Calu3 (cell line): ENCODE measurements at regions not wholly inside any gene's neighbourhood (a gene's known extent, or its start where the extent isn't known, plus 50 kb on each side); places are given as distances from the start of the nearest gene placed in this dataset.

Experiments
- BruUV-seq: library from RNA; stranded (reverse); fragments of 400-500 nt; replicated peaks from 2 replicates; lab custom pipeline; 2021; lab: Mats Ljungman, UMichigan
- CTCF ChIA-PET: fragments of 300-600 bp; sonication (Branson Sonifier 250); formaldehyde crosslinking; loops from one replicate; lab custom pipeline; 2022; ENCODE audit warnings: antibody characterized with exemption; lab: Charles Lee
- DNase-seq: peaks from one replicate; pipeline ENCODE4 v3.0.0; 2022
- H3K27ac Mint-ChIP-seq: one replicate; pipeline ENCODE4 v1.8.0; 2022; ENCODE audit warnings: mixed read lengths; ENCODE audit not compliant: unreplicated experiment
- H3K27me3 Mint-ChIP-seq: one replicate; pipeline ENCODE4 v1.8.0; 2022; ENCODE audit warnings: mixed read lengths; ENCODE audit not compliant: unreplicated experiment
- H3K36me3 Mint-ChIP-seq: one replicate; pipeline ENCODE4 v1.8.0; 2022; ENCODE audit warnings: mild to moderate bottlenecking, moderate library complexity, mixed read lengths; ENCODE audit not compliant: insufficient read depth, unreplicated experiment
- H3K4me1 Mint-ChIP-seq: one replicate; pipeline ENCODE4 v1.8.0; 2022; ENCODE audit warnings: mild to moderate bottlenecking, low read depth, mixed read lengths; ENCODE audit not compliant: unreplicated experiment
- H3K4me3 Mint-ChIP-seq: one replicate; pipeline ENCODE4 v1.8.0; 2022; ENCODE audit warnings: mild to moderate bottlenecking, low read depth, moderate library complexity, mixed read lengths; ENCODE audit not compliant: unreplicated experiment
- H3K9me3 Mint-ChIP-seq: one replicate; pipeline ENCODE4 v1.8.0; 2022; ENCODE audit warnings: low read depth, mixed read lengths; ENCODE audit not compliant: unreplicated experiment
- CTCF ChIP-seq: fragments of 200-600 bp; IDR thresholded peaks from one replicate; pipeline ENCODE4 v1.8.0; 2022; ENCODE audit warnings: antibody characterized with exemption; ENCODE audit not compliant: unreplicated experiment
- intact Hi-C: fragments of 100-400 bp; cut with micrococcal nuclease; formaldehyde crosslinking; loops from one replicate; pipeline ENCODE4 v1.10.0; 2022; ENCODE audit not compliant: unreplicated experiment

GRCh38 chr14:61139006-61139599 lies 142.0 kb downstream of the TMEM30B start:
- no TSS peak for BruUV-seq
- H3K4me1 Mint-ChIP-seq = peaks cover 19% of the 10 kb centered on the region
- peaks cover 12% of the 10 kb centered on the region for H3K9me3 Mint-ChIP-seq
- H3K4me3 Mint-ChIP-seq = no peak overlapping the region
- CTCF ChIA-PET = no interaction called here
- intact Hi-C loops = no loop called here
- no peak for TF ChIP-seq CTCF
- no peaks in the 10 kb centered on the region for H3K27me3 Mint-ChIP-seq
- peaks cover 4% of the 10 kb centered on the region for H3K36me3 Mint-ChIP-seq
- no peak for DNase-seq
- no peak overlapping the region for H3K27ac Mint-ChIP-seq

GRCh38 chr14:61132894-61133293 lies 148.2 kb downstream of the TMEM30B start:
- CTCF ChIA-PET = no interaction called here
- no peak for DNase-seq
- Mint-ChIP-seq H3K4me1 (peaks cover 11% of the 10 kb centered on the region), H3K4me3 (no peak overlapping the region), H3K9me3 (peaks cover 4% of the 10 kb centered on the region), H3K36me3 (no peaks in the 10 kb centered on the region), H3K27ac (no peak overlapping the region), H3K27me3 (no peaks in the 10 kb centered on the region)
- TF ChIP-seq CTCF = no peak
- no TSS peak for BruUV-seq
- intact Hi-C loops = no loop called here

- Mint-ChIP-seq H3K36me3 (no peaks in the 10 kb centered on the region), H3K4me1 (peaks cover 11% of the 10 kb centered on the region), H3K27ac (no peak overlapping the region), H3K4me3 (no peak overlapping the region), H3K9me3 (no peaks in the 10 kb centered on the region), H3K27me3 (no peaks in the 10 kb centered on the region)
- intact Hi-C loops = no loop called here
- no peak for DNase-seq
- no peak for TF ChIP-seq CTCF
- CTCF ChIA-PET = no interaction called here
- BruUV-seq = no TSS peak
These were observed 148.8 kb downstream of the TMEM30B start for GRCh38 chr14:61132336-61132735.

- DNase-seq = no peak
- no peak overlapping the region for H3K27ac Mint-ChIP-seq
- H3K9me3 Mint-ChIP-seq = no peaks in the 10 kb centered on the region
- no peak overlapping the region for H3K4me3 Mint-ChIP-seq
- TF ChIP-seq CTCF = no peak
- no peaks in the 10 kb centered on the region for H3K27me3 Mint-ChIP-seq
- no TSS peak for BruUV-seq
- CTCF ChIA-PET = no interaction called here
- H3K36me3 Mint-ChIP-seq = no peaks in the 10 kb centered on the region
- intact Hi-C loops = no loop called here
- H3K4me1 Mint-ChIP-seq = peaks cover 11% of the 10 kb centered on the region
These were observed 149.6 kb downstream of the SLC38A6 start for GRCh38 chr14:61130512-61131260.
